Esophagus muscularis mucosa (tissue), 4 donors: ENCODE measurements at regions not wholly inside any gene's neighbourhood (a gene's known extent, or its start where the extent isn't known, plus 50 kb on each side); places are given as distances from the start of the nearest gene placed in this dataset.

Experiments
- CTCF ChIP-seq, 3 experiments: fragments of 200-600 bp in 2 of 3; fragments of 450-650 bp in 1 of 3; sonication (generic) in 2 of 3; IDR thresholded peaks; one replicate each; pipeline ENCODE4 v1.5.1; 2017 to 2019; ENCODE audit warnings: antibody characterized with exemption in 3 of 3, mild to moderate bottlenecking in 2 of 3, moderate library complexity in 1 of 3
- EP300 ChIP-seq: sonication (generic); formaldehyde crosslinking; IDR thresholded peaks from one replicate; pipeline ENCODE4 v1.6.1; 2017; ENCODE audit warnings: antibody characterized with exemption
- POLR2A ChIP-seq: fragments of 450-650 bp; IDR thresholded peaks from one replicate; pipeline ENCODE4 v1.6.1; 2017; ENCODE audit warnings: antibody characterized with exemption, moderate library complexity, mild to moderate bottlenecking, low read depth

GRCh38 chr2:173502296-173502695, 147.6 kb downstream of the CDCA7 start:
- TF ChIP-seq CTCF (IDR thresholded peaks at IDR 0.05) (no peak), POLR2A (no peak), EP300 (no peak)
